H1 (cell line): ENCODE measurements at regions not wholly inside any gene's neighbourhood (a gene's known extent, or its start where the extent isn't known, plus 50 kb on each side); places are given as distances from the start of the nearest gene placed in this dataset.
A peak's percentile ranks its signal among the peaks of the same experiment; 100 is the strongest.

Source experiments
- CTCF ChIA-PET: fragments of 300-600 bp; sonication (Branson Sonifier 250); formaldehyde crosslinking; loops from one replicate; lab custom pipeline; 2021; ENCODE audit not compliant: partially characterized antibody; lab: Charles Lee
- POLR2A ChIA-PET: fragments of 300-600 bp; sonication (Branson Sonifier 250); formaldehyde crosslinking; loops from one replicate; lab custom pipeline; 2021; ENCODE audit warnings: inconsistent platforms; ENCODE audit not compliant: partially characterized antibody; lab: Charles Lee
- DNase-seq, 2 experiments: peaks; one replicate each; pipeline versions ENCODE4 v3.0.0 to v3.0.0-alpha.2; 2010 to 2022; ENCODE audit warnings: low spot score in 2 of 2, low read depth in 1 of 2, mixed read lengths in 1 of 2
- FAIRE-seq: peaks from 2 replicates; lab custom pipeline; 2011; peaks lifted over from hg19 to GRCh38; lab: Jason Lieb, UNC
- H2AFZ ChIP-seq: 2 replicates; pipeline ENCODE4 v1.8.1; 2012; ENCODE audit warnings: low read length, inconsistent platforms
- H2AK5ac ChIP-seq: 2 replicates; pipeline ENCODE4 v1.6.1; 2013; ENCODE audit warnings: low read depth, low read length
- H2BK120ac ChIP-seq: replicated peaks from 2 replicates; pipeline ENCODE3; 2013; ENCODE audit warnings: low read depth, low read length, inconsistent platforms
- H2BK12ac ChIP-seq: 2 replicates; pipeline ENCODE4 v1.6.1; 2013; ENCODE audit warnings: low read depth, low read length
- H2BK15ac ChIP-seq: 2 replicates; pipeline ENCODE4 v1.6.1; 2013; ENCODE audit warnings: low read length
- H2BK20ac ChIP-seq: 2 replicates; pipeline ENCODE4 v1.6.1; 2013; ENCODE audit warnings: low read length
- H2BK5ac ChIP-seq: 2 replicates; pipeline ENCODE4 v1.6.1; 2013; ENCODE audit warnings: low read depth, low read length
- H3K14ac ChIP-seq: 2 replicates; pipeline ENCODE4 v1.6.1; 2013; ENCODE audit warnings: inconsistent platforms; ENCODE audit not compliant: insufficient read length
- H3K18ac ChIP-seq: 2 replicates; pipeline ENCODE4 v1.6.1; 2013; ENCODE audit warnings: low read length; ENCODE audit errors: extremely low read depth
- H3K23ac ChIP-seq: 2 replicates; pipeline ENCODE4 v1.6.1; 2013; ENCODE audit warnings: inconsistent platforms; ENCODE audit not compliant: insufficient read length
- H3K23me2 ChIP-seq: 2 replicates; pipeline ENCODE4 v1.6.1; 2013; ENCODE audit warnings: low read depth, low read length
- H3K27ac ChIP-seq: 2 replicates; pipeline ENCODE4 v1.6.1; 2011; ENCODE audit warnings: low read depth, low read length, inconsistent platforms
- H3K27me3 ChIP-seq, 4 experiments: replicated peaks in 1 of 4; 1 replicate in 1 of 4; 2 replicates in 3 of 4; pipeline versions ENCODE4 v1.6.1 to v1.8.1; 2011 to 2013; ENCODE audit warnings: low read length in 3 of 4, mild to moderate bottlenecking in 3 of 4, inconsistent platforms in 2 of 4, mixed read lengths in 2 of 4, moderate library complexity in 1 of 4; ENCODE audit not compliant: control insufficient read depth in 3 of 4, insufficient read depth in 3 of 4; ENCODE audit errors: extremely low read depth in 1 of 4
- H3K36me3 ChIP-seq, 4 experiments: 2 replicates each; pipeline versions ENCODE4 v1.6.1 to v1.8.1; 2011 to 2013; ENCODE audit warnings: mild to moderate bottlenecking in 4 of 4, low read length in 3 of 4, moderate library complexity in 2 of 4, control low read depth in 1 of 4, inconsistent platforms in 1 of 4; ENCODE audit not compliant: insufficient read depth in 4 of 4, control insufficient read depth in 2 of 4
- H3K4ac ChIP-seq: replicated peaks from 2 replicates; pipeline ENCODE3; 2013; ENCODE audit warnings: low read length, low read depth, mixed read lengths, inconsistent platforms; ENCODE audit not compliant: insufficient read length
- H3K4me1 ChIP-seq, 4 experiments: replicated peaks in 1 of 4; 1 replicate in 1 of 4; 2 replicates in 3 of 4; pipeline versions ENCODE4 v1.6.1 to v1.8.1; 2011 to 2013; ENCODE audit warnings: low read length in 3 of 4, inconsistent platforms in 2 of 4, mixed read lengths in 1 of 4; ENCODE audit not compliant: insufficient read depth in 4 of 4, control insufficient read depth in 3 of 4
- H3K4me2 ChIP-seq, 2 experiments: 2 replicates each; pipeline versions ENCODE4 v1.6.1 to v1.8.1; 2011 to 2013; ENCODE audit warnings: low read depth in 2 of 2, low read length in 2 of 2, control low read depth in 1 of 2, inconsistent platforms in 1 of 2, mild to moderate bottlenecking in 1 of 2; ENCODE audit not compliant: insufficient read depth in 1 of 2
- H3K4me3 ChIP-seq, 4 experiments: fragments of 200-600, 300-600 bp in 1 of 4; sonication (generic), shearing (Covaris generic), sonication (Bioruptor Twin) in 1 of 4; 2 replicates each; pipeline versions ENCODE4 v1.5.1 to v1.8.1; 2011 to 2016; ENCODE audit warnings: low read length in 4 of 4, low read depth in 3 of 4, control low read depth in 2 of 4, inconsistent platforms in 2 of 4, mild to moderate bottlenecking in 2 of 4, mixed read lengths in 1 of 4, moderate library complexity in 1 of 4; ENCODE audit not compliant: insufficient read depth in 2 of 4; ENCODE audit errors: extremely low read depth in 1 of 4
- H3K56ac ChIP-seq: replicated peaks from 2 replicates; pipeline ENCODE3; 2013; ENCODE audit warnings: low read depth, mild to moderate bottlenecking, mixed read lengths, low read length, inconsistent platforms; ENCODE audit not compliant: insufficient read length
- H3K79me1 ChIP-seq: 2 replicates; pipeline ENCODE4 v1.6.1; 2013; ENCODE audit warnings: low read depth, low read length, control low read depth
- H3K79me2 ChIP-seq, 2 experiments: 2 replicates each; pipeline versions ENCODE4 v1.6.1 to v1.8.1; 2012 to 2013; ENCODE audit warnings: low read length in 2 of 2, mild to moderate bottlenecking in 2 of 2, inconsistent platforms in 1 of 2; ENCODE audit not compliant: insufficient read depth in 2 of 2, control insufficient read depth in 1 of 2
- H3K9ac ChIP-seq, 4 experiments: replicated peaks in 1 of 4; 1 replicate in 1 of 4; 2 replicates in 3 of 4; pipeline versions ENCODE4 v1.6.1 to v1.8.1; 2011 to 2013; ENCODE audit warnings: low read depth in 3 of 4, low read length in 3 of 4, control low read depth in 2 of 4, mild to moderate bottlenecking in 2 of 4, moderate library complexity in 2 of 4, inconsistent platforms in 1 of 4; ENCODE audit errors: extremely low read depth in 1 of 4
- H3K9me3 ChIP-seq, 2 experiments: 2 replicates each; pipeline versions ENCODE4 v1.6.1 to v1.8.1; 2012 to 2013; ENCODE audit warnings: mild to moderate bottlenecking in 2 of 2, moderate library complexity in 2 of 2, control low read depth in 1 of 2, inconsistent platforms in 1 of 2, low read depth in 1 of 2, low read length in 1 of 2, mixed read lengths in 1 of 2; ENCODE audit not compliant: insufficient read depth in 2 of 2
- H4K20me1 ChIP-seq, 2 experiments: replicated peaks in 1 of 2; 2 replicates each; pipeline versions ENCODE3 to v1.8.1; 2011 to 2013; ENCODE audit warnings: inconsistent platforms in 2 of 2, low read length in 2 of 2, mild to moderate bottlenecking in 1 of 2; ENCODE audit not compliant: insufficient read depth in 2 of 2, control insufficient read depth in 1 of 2
- H4K5ac ChIP-seq: 2 replicates; pipeline ENCODE4 v1.6.1; 2013; ENCODE audit warnings: low read length, low read depth, mixed read lengths, inconsistent platforms; ENCODE audit not compliant: insufficient read length
- H4K8ac ChIP-seq: 2 replicates; pipeline ENCODE4 v1.8.0; 2013; ENCODE audit warnings: mild to moderate bottlenecking, moderate library complexity, low read length, inconsistent platforms; ENCODE audit not compliant: insufficient read depth; ENCODE audit errors: extremely low read depth
- H4K91ac ChIP-seq: replicated peaks from 2 replicates; pipeline ENCODE3; 2013; ENCODE audit warnings: low read length, mixed read lengths, inconsistent platforms; ENCODE audit not compliant: insufficient read length
- CBX8 ChIP-seq: fragments of 300-800, 300-1000 bp; sonication (generic); IDR thresholded peaks from 2 replicates; pipeline ENCODE4 v1.7.1; 2016; ENCODE audit warnings: low read depth, low read length, borderline replicate concordance
- HDAC6 ChIP-seq: IDR thresholded peaks from one replicate; pipeline ENCODE4 v1.7.1; 2012; ENCODE audit warnings: low read depth, mild to moderate bottlenecking, inconsistent platforms, low read length, moderate library complexity
- MAFK ChIP-seq: IDR thresholded peaks from 2 replicates; pipeline ENCODE4 v1.6.1; 2012; ENCODE audit warnings: low read depth, mild to moderate bottlenecking, improper control_type of control experiment, low read length
- SIX5 ChIP-seq: IDR thresholded peaks from 2 replicates; pipeline ENCODE4 v1.6.1; 2011; ENCODE audit warnings: mild to moderate bottlenecking, low read depth, low read length
- WGBS, 2 experiments: shearing (Covaris generic) in 1 of 2; methylation state at CpG; one replicate each; pipeline versions ENCODE4 v1.1.6 to v1.1.7; 2013 to 2015; ENCODE audit warnings: low lambda C conversion rate in 2 of 2, mixed read lengths in 2 of 2, inconsistent platforms in 1 of 2, low coverage in 1 of 2, missing lambda C conversion rate in 1 of 2; ENCODE audit not compliant: insufficient replicate concordance in 2 of 2, insufficient coverage in 1 of 2, insufficient read length in 1 of 2; ENCODE audit errors: extremely low coverage in 1 of 2, missing lambda C conversion rate in 1 of 2; 5-methylcytosine and 5-hydroxymethylcytosine counted together
- TF ChIP-seq, protein P1 (sequence below): IDR thresholded peaks from 2 replicates; pipeline ENCODE4 v1.6.1; 2012; ENCODE audit warnings: inconsistent platforms

- H2BK20ac ChIP-seq = no peak overlapping the region
- FAIRE-seq (no peak), DNase-seq (no peak)
- H3K18ac ChIP-seq = no peak overlapping the region
- H3K9me3 ChIP-seq = no peaks in the 10 kb centered on the region
- peak overlapping the region; percentile 48 to 55; a peak in 3 of 4 replicates for H3K4me2 ChIP-seq
- H3K79me1 ChIP-seq = no peaks in the 10 kb centered on the region
- H4K20me1 ChIP-seq = no peaks in the 10 kb centered on the region
- no peak overlapping the region for H3K27ac ChIP-seq
- no peak overlapping the region for H2BK12ac ChIP-seq
- H2BK120ac ChIP-seq = no peak overlapping the region
- no peak overlapping the region for H3K56ac ChIP-seq
- WGBS, 2 experiments = 5% methylated on average over 1 of the region's 1 CpG; no CpG with 5 or more reads in 1 of the 2 experiments
- H3K14ac ChIP-seq = no peak overlapping the region
- ChIA-PET POLR2A (interaction anchor here (1.3 to 1.5 kb wide), 3 partner anchors 9 to 74 kb away, joined by 3 to 5 read pairs (median 4); no protein-coding TSS in a partner anchor), CTCF (interaction anchor here (0.7 to 1.9 kb wide), 4 partner anchors 11 to 254 kb away, joined by 3 to 8 read pairs (median 3); no protein-coding TSS in a partner anchor)
- H4K5ac ChIP-seq = no peak overlapping the region
- no peaks in the 10 kb centered on the region for H3K23me2 ChIP-seq
- H3K79me2 ChIP-seq = no peaks in the 10 kb centered on the region
- no peak overlapping the region for H3K9ac ChIP-seq
- H4K8ac ChIP-seq = no peak overlapping the region
- no peaks in the 10 kb centered on the region for H3K27me3 ChIP-seq
- H3K23ac ChIP-seq = no peak overlapping the region
- no peak overlapping the region for H4K91ac ChIP-seq
- no peaks in the 10 kb centered on the region for H3K36me3 ChIP-seq
- no peak overlapping the region for H3K4ac ChIP-seq
- H2BK15ac ChIP-seq = no peak overlapping the region
- H2BK5ac ChIP-seq = no peak overlapping the region
- H3K4me3 ChIP-seq = 0 out of 8 replicates have a peak overlapping the region, but pooled peaks of 1 of the 4 experiments have one; percentile 10
- no peak overlapping the region for H2AK5ac ChIP-seq
- peaks cover 4 to 17% (median 8%) of the 10 kb centered on the region in 4 experiments; a peak in 6 of 7 replicates for H3K4me1 ChIP-seq
- no peak overlapping the region for H2AFZ ChIP-seq
- TF ChIP-seq SIX5 = no peak
- TF ChIP-seq CBX8 = no peak
- TF ChIP-seq HDAC6 = no peak
- TF ChIP-seq, protein P1, sequence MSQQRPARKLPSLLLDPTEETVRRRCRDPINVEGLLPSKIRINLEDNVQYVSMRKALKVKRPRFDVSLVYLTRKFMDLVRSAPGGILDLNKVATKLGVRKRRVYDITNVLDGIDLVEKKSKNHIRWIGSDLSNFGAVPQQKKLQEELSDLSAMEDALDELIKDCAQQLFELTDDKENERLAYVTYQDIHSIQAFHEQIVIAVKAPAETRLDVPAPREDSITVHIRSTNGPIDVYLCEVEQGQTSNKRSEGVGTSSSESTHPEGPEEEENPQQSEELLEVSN = no peak
- TF ChIP-seq MAFK = no peak
Observed at GRCh38 chr16:56116577-56116964, 74.7 kb upstream of the GNAO1 start.
